ENCODE measurements at regions not wholly inside any gene's neighbourhood (a gene's known extent, or its start where the extent isn't known, plus 50 kb on each side); places are given as distances from the start of the nearest gene placed in this dataset.
A peak's percentile ranks its signal among the peaks of the same experiment; 100 is the strongest.

GRCh38 chr18:10113121-10114022, 199.6 kb downstream of the VAPA start:
- H3K36me3 ChIP-seq (ENCODE audit: control insufficient read depth, insufficient read depth, low read length) = no peaks in the 10 kb centered on the region
- no peaks in the 10 kb centered on the region for H3K27me3 Mint-ChIP-seq (ENCODE audit: insufficient read depth, unreplicated experiment)
- TF ChIP-seq, protein P1, sequence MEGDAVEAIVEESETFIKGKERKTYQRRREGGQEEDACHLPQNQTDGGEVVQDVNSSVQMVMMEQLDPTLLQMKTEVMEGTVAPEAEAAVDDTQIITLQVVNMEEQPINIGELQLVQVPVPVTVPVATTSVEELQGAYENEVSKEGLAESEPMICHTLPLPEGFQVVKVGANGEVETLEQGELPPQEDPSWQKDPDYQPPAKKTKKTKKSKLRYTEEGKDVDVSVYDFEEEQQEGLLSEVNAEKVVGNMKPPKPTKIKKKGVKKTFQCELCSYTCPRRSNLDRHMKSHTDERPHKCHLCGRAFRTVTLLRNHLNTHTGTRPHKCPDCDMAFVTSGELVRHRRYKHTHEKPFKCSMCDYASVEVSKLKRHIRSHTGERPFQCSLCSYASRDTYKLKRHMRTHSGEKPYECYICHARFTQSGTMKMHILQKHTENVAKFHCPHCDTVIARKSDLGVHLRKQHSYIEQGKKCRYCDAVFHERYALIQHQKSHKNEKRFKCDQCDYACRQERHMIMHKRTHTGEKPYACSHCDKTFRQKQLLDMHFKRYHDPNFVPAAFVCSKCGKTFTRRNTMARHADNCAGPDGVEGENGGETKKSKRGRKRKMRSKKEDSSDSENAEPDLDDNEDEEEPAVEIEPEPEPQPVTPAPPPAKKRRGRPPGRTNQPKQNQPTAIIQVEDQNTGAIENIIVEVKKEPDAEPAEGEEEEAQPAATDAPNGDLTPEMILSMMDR (IDR thresholded peaks at IDR 0.05; ENCODE audit: insufficient read depth in 1 of 2, low read depth in 1 of 2, low read length in 1 of 2, severe bottlenecking in 1 of 2, unreplicated experiment in 1 of 2) = no peak
- no peaks in the 10 kb centered on the region; the same call in 1 of the 2 replicates for H3K9me3 ChIP-seq
- no peaks in the 10 kb centered on the region for H3K36me3 Mint-ChIP-seq (ENCODE audit: insufficient read depth, unreplicated experiment)
- intact Hi-C loops (cut with micrococcal nuclease; ENCODE audit: unreplicated experiment) = no loop called here
- peaks cover 8% of the 10 kb centered on the region for H3K4me1 ChIP-seq
- CTCF ChIA-PET = no interaction called here
- POLR2A ChIA-PET = no interaction called here
- no peaks in the 10 kb centered on the region; the same call in 1 of the 2 replicates for H3K27me3 ChIP-seq (replicated peaks; ENCODE audit: control insufficient read depth, insufficient read depth, low read length)
- no peak for DNase-seq
- peaks cover 15% of the 10 kb centered on the region for H3K4me1 Mint-ChIP-seq (ENCODE audit: low read depth, unreplicated experiment)
- BruUV-seq (replicated peaks) = no TSS peak
- H3K4me3 ChIP-seq (ENCODE audit: low read depth, low read length) = no peak overlapping the region
- no peak overlapping the region for H3K27ac Mint-ChIP-seq (ENCODE audit: unreplicated experiment)
- H3K4me3 Mint-ChIP-seq (ENCODE audit: unreplicated experiment) = no peak overlapping the region
- peaks cover 14% of the 10 kb centered on the region for H3K9me3 Mint-ChIP-seq (ENCODE audit: unreplicated experiment)

DNA sequence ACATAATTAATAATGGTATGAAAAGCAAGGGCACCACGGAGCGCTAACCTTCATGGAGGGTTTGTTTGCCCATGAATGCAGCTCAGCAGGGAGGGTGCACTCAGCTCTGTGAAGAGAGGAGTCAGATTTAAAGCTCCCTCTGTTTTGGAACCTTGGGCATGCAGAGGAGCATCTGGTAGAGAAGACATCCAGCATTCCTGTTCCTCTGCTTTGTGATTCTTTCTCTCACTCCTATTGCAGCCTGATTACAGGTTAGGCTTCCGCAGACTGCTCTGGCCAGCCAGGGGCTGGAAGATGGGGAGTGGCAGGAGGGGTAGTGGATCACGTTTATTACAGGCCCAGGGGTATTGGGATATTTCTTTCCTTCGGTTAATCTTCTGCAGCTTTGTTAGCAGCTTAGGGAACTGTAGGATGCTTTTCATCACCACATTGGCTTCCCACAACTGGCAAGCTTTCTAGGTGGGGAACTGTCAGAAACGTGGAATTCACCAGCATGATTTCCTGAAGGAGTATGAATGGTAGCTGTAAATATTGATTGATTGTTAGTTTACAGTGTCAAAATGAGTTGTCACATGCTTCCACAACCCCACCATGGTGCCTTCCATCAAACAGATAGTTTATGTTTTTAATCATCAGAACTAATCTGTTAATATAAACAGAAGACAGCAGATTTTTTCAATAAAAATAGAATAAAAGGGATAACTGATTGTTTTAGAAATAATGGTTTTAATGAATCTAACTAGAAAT, 201.1 kb downstream of the VAPA start:
- H3K36me3 Mint-ChIP-seq (ENCODE audit: insufficient read depth, unreplicated experiment) = no peaks in the 10 kb centered on the region
- ChIA-PET POLR2A (no interaction called here), CTCF (no interaction called here)
- H3K4me1 Mint-ChIP-seq (ENCODE audit: low read depth, unreplicated experiment) = peaks cover 15% of the 10 kb centered on the region
- intact Hi-C loops (cut with micrococcal nuclease; ENCODE audit: unreplicated experiment) = no loop called here
- TF ChIP-seq, protein P1 (IDR thresholded peaks at IDR 0.05; ENCODE audit: insufficient read depth in 1 of 2, low read depth in 1 of 2, low read length in 1 of 2, severe bottlenecking in 1 of 2, unreplicated experiment in 1 of 2) = no peak
- DNase-seq = no peak
- no peak overlapping the region for H3K27ac Mint-ChIP-seq (ENCODE audit: unreplicated experiment)
- no TSS peak for BruUV-seq (replicated peaks)
- Histone ChIP-seq H3K27me3 (replicated peaks; ENCODE audit: control insufficient read depth, insufficient read depth, low read length) (no peaks in the 10 kb centered on the region; the same call in 1 of the 2 replicates), H3K36me3 (ENCODE audit: control insufficient read depth, insufficient read depth, low read length) (no peaks in the 10 kb centered on the region), H3K4me1 (peaks cover 8% of the 10 kb centered on the region), H3K9me3 (peaks cover 5% of the 10 kb centered on the region; the same call in 1 of the 2 replicates), H3K4me3 (ENCODE audit: low read depth, low read length) (no peak overlapping the region)
- peaks cover 15% of the 10 kb centered on the region for H3K9me3 Mint-ChIP-seq (ENCODE audit: unreplicated experiment)
- no peaks in the 10 kb centered on the region for H3K27me3 Mint-ChIP-seq (ENCODE audit: insufficient read depth, unreplicated experiment)
- no peak overlapping the region for H3K4me3 Mint-ChIP-seq (ENCODE audit: unreplicated experiment)

- ChIA-PET CTCF (no interaction called here), POLR2A (no interaction called here)
- no TSS peak for BruUV-seq (replicated peaks)
- intact Hi-C loops (cut with micrococcal nuclease; ENCODE audit: unreplicated experiment) = no loop called here
- Histone ChIP-seq H3K9me3 (peaks cover 5% of the 10 kb centered on the region; the same call in 1 of the 2 replicates), H3K4me1 (peaks cover 8% of the 10 kb centered on the region), H3K27me3 (replicated peaks; ENCODE audit: control insufficient read depth, insufficient read depth, low read length) (no peaks in the 10 kb centered on the region; the same call in 1 of the 2 replicates), H3K36me3 (ENCODE audit: control insufficient read depth, insufficient read depth, low read length) (no peaks in the 10 kb centered on the region), H3K4me3 (ENCODE audit: low read depth, low read length) (no peak overlapping the region)
- TF ChIP-seq, protein P1 (IDR thresholded peaks at IDR 0.05; ENCODE audit: insufficient read depth in 1 of 2, low read depth in 1 of 2, low read length in 1 of 2, severe bottlenecking in 1 of 2, unreplicated experiment in 1 of 2) = no peak
- Mint-ChIP-seq H3K9me3 (ENCODE audit: unreplicated experiment) (peaks cover 11% of the 10 kb centered on the region), H3K27ac (ENCODE audit: unreplicated experiment) (no peak overlapping the region), H3K27me3 (ENCODE audit: insufficient read depth, unreplicated experiment) (no peaks in the 10 kb centered on the region), H3K4me1 (ENCODE audit: low read depth, unreplicated experiment) (peaks cover 15% of the 10 kb centered on the region), H3K4me3 (ENCODE audit: unreplicated experiment) (no peak overlapping the region), H3K36me3 (ENCODE audit: insufficient read depth, unreplicated experiment) (no peaks in the 10 kb centered on the region)
- peak in 1 of 2 experiments; percentile 53 for DNase-seq
Observed at GRCh38 chr18:10116574-10116973, 202.8 kb downstream of the VAPA start.
